NCI-H345 treated with DMSO at 0.1 percent for 48 hours (cell line): ENCODE measurements at regions not wholly inside any gene's neighbourhood (a gene's known extent, or its start where the extent isn't known, plus 50 kb on each side); places are given as distances from the start of the nearest gene placed in this dataset.
A peak's percentile ranks its signal among the peaks of the same experiment; 100 is the strongest.

Experiments
- DNase-seq: peaks from one replicate; lab custom pipeline; 2025; ENCODE audit not compliant: unreplicated experiment; lab: John Stamatoyannopoulos, UW

DNA sequence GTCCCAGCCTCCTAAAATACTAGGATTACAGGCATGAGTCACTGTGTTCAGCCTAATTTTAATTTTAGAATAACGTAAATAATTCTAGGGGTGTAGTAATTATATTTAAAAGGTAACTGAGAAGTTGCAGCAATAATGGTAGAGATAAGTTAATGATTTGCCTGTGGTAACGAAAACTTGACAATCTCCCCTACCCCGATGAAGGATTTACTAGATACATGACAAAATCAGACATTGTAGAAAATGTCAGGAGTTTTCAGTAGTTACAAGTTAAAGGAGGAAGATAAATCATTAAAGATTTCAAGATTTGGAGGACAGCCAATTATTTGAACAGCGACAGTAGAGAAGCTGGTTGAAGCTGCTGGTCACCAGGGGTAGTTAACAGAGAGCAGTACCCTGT, 652.2 kb upstream of the PCDH20 start:
- no peak for DNase-seq

- DNase-seq, result no peak
Measured at GRCh38 chr13:62065016-62065415, 649.4 kb upstream of the PCDH20 start.

DNA sequence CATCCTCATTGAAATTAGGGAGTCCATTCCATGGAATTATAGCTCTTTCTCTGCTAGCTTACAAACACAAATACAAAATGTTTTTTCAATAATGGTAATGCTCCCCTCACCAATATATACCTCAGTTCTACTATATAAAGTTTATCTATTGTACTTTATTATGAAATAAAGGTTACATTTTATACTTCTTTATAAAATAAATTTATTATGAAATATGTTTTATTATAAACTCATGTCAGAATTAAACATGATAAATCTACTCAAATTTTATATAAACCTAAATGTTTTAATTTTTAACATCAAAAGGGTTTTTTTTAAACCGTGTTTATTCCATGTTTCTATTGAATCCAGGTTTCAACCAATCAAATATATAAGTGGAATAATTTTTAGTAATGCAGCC, 646.1 kb upstream of the PCDH20 start:
- no peak for DNase-seq

- no peak for DNase-seq
Measured at GRCh38 chr13:62060570-62060969, 644.9 kb upstream of the PCDH20 start.

DNA sequence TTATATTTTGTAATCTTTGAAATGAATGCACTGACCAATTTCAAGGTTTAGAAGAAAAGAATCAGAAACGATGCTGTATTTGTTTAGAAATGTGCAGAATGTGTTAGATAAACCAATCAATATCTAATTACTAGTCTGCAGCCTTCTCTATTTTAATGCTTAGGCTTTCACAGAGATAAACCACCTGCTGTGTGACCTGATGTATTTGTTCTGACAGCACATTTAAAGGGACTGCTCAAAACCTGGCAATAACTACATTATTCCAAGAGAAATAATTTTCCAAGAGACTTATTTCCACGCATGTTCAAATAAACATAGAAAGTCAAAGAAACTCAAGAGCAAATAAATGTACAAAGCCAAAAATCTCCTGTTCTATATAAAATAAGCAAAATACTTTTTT, 641.6 kb upstream of the PCDH20 start:
- DNase-seq, result peak; percentile 1

DNA sequence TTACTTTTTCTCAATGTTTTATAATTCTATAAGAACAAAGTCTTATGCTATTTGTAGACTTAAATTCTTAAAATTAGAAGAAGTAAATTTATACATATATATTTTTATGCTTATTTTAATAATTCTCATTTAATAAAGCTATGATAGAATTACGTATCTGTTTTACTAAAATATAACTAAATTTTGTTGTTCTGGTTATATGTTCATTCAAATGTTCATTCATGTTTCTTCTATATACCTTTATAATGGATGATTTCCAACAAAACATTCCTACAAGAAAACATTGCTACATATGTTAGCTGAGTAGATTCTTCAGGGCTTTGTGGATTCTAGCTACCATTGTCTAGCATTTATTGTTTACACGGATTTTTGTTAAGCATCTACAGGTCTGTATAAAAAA, 634.3 kb upstream of the PCDH20 start:
- no peak for DNase-seq

- DNase-seq, result no peak
Measured at GRCh38 chr13:62046512-62046911, 630.9 kb upstream of the PCDH20 start.

GRCh38 chr13:62043600-62043999, 628.0 kb upstream of the PCDH20 start:
- no peak for DNase-seq

- DNase-seq, result peak; percentile 57
Measured at GRCh38 chr13:62040806-62041205, 625.2 kb upstream of the PCDH20 start.

GRCh38 chr13:62040078-62040477, 624.4 kb upstream of the PCDH20 start:
- DNase-seq, result no peak

- DNase-seq, result no peak
Measured at GRCh38 chr13:62038214-62038613, 622.6 kb upstream of the PCDH20 start.

GRCh38 chr13:62035981-62036380, 620.3 kb upstream of the PCDH20 start:
- no peak for DNase-seq

DNA sequence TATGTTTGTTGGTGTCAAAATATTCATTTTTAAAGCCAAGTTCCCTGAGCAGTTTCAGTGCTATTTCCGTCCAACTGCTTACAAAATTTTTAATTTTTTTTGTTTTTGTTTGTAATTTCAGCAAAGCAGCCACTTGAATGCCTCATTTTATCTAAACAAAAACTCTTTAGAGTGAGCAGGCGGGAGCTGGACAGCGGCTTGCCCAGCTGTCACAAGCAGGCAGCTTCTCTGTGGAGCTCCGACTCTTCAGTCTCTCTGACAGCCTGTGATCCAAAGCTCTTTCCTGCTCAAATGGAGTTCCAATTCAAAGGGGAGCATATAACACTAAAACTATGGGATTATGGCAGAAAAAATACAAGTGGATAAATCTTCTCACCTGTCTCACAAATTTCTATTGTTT, 618.3 kb upstream of the PCDH20 start:
- no peak for DNase-seq

DNA sequence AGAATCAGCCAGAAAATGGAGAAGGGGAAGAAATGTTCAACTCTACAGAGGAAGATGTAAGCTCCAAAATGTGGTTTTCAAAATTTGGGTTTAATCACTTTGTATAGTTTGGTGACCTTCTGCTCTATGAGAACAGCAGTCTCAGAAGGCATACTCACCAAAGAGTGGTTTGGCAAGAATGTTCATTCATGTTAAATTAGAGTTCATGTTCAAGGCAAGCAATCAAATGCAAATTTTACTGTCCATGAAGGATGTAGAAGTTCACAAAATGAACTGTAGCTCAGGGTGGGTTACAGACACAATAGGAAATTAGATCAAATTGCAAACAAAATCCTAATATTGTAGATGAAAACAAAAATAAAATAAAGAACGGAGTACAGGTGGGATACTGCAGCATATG, 606.7 kb upstream of the PCDH20 start:
- no peak for DNase-seq

- DNase-seq, result no peak
Measured at GRCh38 chr13:62019858-62020257, 604.2 kb upstream of the PCDH20 start.

- DNase-seq, result peak; percentile 21
Measured at GRCh38 chr13:62014299-62014698, 598.6 kb upstream of the PCDH20 start.

DNA sequence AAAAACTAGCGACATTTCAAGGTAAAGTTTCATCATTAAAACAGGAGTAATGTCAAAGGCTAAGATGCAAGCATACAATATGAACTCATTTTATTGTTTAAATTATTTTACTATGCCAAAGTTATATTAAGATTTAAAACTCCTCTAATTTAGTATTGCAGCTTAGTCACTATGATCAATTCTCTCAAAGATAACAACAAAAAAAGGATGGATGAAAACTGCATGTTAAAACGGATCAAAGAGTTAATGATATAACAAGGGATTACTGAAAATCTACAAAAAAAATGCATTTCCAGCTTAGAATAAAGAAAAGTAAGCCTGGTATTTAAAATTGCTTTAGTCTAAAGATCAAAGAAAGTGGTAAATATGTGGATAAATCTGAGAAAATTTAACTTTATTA, 587.8 kb upstream of the PCDH20 start:
- no peak for DNase-seq

- no peak for DNase-seq
Measured at GRCh38 chr13:61994174-61994573, 578.5 kb upstream of the PCDH20 start.

DNA sequence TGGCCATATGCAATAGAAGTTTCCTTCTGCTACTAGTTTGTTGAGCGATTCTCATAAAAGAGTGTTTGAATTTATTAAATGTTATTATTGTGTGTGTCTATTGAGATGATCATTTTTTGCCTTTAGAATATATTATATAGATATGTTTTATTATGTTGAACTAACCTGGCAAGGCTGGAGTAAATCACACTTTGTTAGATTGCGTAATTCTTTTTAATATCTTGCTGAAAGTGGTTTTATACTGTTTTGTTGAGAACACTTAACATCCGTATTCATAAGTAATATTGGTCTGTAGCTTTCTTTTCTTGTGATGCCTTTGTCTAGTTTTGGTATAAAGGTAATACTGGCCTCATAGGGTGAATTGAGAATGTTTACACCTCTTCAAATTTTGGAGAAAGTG, 574.3 kb upstream of the PCDH20 start:
- DNase-seq, result no peak

DNA sequence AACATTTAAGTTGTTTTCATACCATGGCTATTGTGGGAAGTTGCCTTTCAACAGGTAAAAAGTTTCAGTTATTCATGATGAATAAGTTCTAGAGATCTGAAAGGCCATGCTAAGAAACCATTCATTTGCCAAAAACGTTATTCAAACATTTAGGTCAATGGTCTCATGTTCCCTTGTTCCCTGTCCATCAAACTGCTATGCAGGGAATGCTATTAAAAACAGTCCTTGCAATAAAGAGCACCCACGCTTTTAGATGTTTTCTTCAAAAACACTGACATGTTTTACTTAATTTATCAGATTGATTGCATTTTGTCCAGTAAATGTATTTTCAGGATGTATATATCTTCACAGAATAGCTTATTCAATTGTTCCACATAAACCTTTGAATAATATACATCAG, 573.2 kb upstream of the PCDH20 start:
- no peak for DNase-seq

- no peak for DNase-seq
Measured at GRCh38 chr13:61975001-61975400, 559.4 kb upstream of the PCDH20 start.

GRCh38 chr13:61965756-61966155, 550.1 kb upstream of the PCDH20 start:
- DNase-seq, result no peak

- DNase-seq, result no peak
Measured at GRCh38 chr13:61960981-61961380, 545.3 kb upstream of the PCDH20 start.

- peak; percentile 28 for DNase-seq
Measured at GRCh38 chr13:61954092-61954491, 538.4 kb upstream of the PCDH20 start.
